ENCODE measurements at regions not wholly inside any gene's neighbourhood (a gene's known extent, or its start where the extent isn't known, plus 50 kb on each side); places are given as distances from the start of the nearest gene placed in this dataset.

DNA sequence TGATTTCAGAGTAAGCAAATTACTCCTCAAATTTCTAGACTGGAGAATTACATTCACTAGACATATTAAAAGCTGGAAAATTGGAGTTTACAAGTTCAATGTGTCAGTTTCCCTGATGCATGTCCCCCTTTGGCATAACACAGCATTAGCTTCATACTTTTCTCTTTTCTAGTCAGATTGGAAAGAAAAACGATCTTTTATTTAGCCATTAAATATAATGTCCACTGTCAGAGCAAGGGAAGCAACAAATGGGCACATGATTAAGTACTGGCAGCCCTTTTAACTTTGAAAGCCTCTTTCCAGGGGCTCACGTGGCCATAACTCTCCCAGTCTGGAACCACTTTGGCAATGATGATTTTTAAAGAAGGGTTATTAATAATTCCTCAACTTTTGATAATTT is 203.3 kb downstream of the KCNN2 start:
- Histone ChIP-seq H3K9me2 (ENCODE audit: insufficient read depth) (no peaks in the 10 kb centered on the region), H4K20me1 (ENCODE audit: insufficient read depth) (no peaks in the 10 kb centered on the region), H3K4me1 (ENCODE audit: control insufficient read depth in 1 of 2, insufficient read depth in 2 of 2, low read length in 2 of 2) (no peaks in the 10 kb centered on the region), H3K9me3 (ENCODE audit: control insufficient read depth in 1 of 2, insufficient read depth in 1 of 2, low read depth in 1 of 2, low read length in 2 of 2) (no peaks in the 10 kb centered on the region), H3K4me2 (ENCODE audit: low read length) (no peak overlapping the region), H3K4me3 (replicated peaks in 1 of 2; ENCODE audit: low read depth in 1 of 2, low read length in 2 of 2) (no peak overlapping the region), H2AFZ (ENCODE audit: low read depth, low read length, poor library complexity, severe bottlenecking) (no peak overlapping the region), H3K27me3 (ENCODE audit: insufficient read depth, low read length) (no peaks in the 10 kb centered on the region), H3K27ac (ENCODE audit: low read depth, low read length) (no peak overlapping the region), H3K79me2 (ENCODE audit: insufficient read depth, low read length) (no peaks in the 10 kb centered on the region), H3K9ac (ENCODE audit: low read length) (no peak overlapping the region), H3K36me3 (ENCODE audit: control insufficient read depth in 1 of 2, insufficient read depth in 2 of 2, low read length in 2 of 2) (no peaks in the 10 kb centered on the region)
- ChIA-PET POLR2A (no interaction called here), CTCF (no interaction called here), RAD21 (ENCODE audit: low non-redundant PET in 1 of 2, low total read pairs in 2 of 2, uncharacterized antibody in 2 of 2, unreplicated experiment in 2 of 2) (no interaction called here)
- BruUV-seq (replicated peaks), result no TSS peak
- DNase-seq (ENCODE audit: low read depth, low spot score) (no peak), ATAC-seq (no peak)
- TF ChIP-seq EZH2 (IDR thresholded peaks at IDR 0.05), result no peak
- TF ChIP-seq, protein P1, sequence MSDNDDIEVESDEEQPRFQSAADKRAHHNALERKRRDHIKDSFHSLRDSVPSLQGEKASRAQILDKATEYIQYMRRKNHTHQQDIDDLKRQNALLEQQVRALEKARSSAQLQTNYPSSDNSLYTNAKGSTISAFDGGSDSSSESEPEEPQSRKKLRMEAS (IDR thresholded peaks at IDR 0.05), result no peak
- no peak for TF ChIP-seq SP1 (IDR thresholded peaks at IDR 0.05; ENCODE audit: low read depth)
- no peak for TF ChIP-seq ZNF274 (IDR thresholded peaks at IDR 0.05; ENCODE audit: low read depth, low read length)
- no peak for TF ChIP-seq RAD21 (IDR thresholded peaks at IDR 0.05; ENCODE audit: low read depth)
- no peak for TF ChIP-seq SRF (IDR thresholded peaks at IDR 0.05; ENCODE audit: low read depth)
- TF ChIP-seq CEBPB (IDR thresholded peaks at IDR 0.05; ENCODE audit: low read depth), result no peak
- intact Hi-C loops (cut with micrococcal nuclease), result no loop called here

DNA sequence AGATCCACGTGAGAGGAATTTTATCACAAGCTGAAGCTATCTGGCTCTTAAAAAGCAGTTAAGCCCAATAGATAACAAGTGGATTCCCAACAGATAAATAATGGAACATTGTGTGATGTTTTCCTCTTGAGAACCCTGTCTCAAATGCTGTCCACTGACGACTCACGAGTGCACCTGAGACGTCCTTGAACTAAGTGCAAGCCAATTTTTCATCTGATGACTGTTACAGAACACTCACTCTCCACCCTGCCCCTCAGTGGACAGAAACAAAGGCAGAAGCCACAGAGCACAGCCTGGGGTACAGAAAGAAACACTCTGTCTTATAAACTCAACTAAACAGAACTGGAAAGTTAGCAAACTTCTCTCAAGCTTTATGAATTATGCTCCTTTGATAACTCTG is 199.5 kb downstream of the KCNN2 start:
- H3K4me1 ChIP-seq (ENCODE audit: control insufficient read depth in 1 of 2, insufficient read depth in 2 of 2, low read length in 2 of 2), result no peaks in the 10 kb centered on the region
- no peak overlapping the region for H3K9ac ChIP-seq (ENCODE audit: low read length)
- no peaks in the 10 kb centered on the region for H3K36me3 ChIP-seq (ENCODE audit: control insufficient read depth in 1 of 2, insufficient read depth in 2 of 2, low read length in 2 of 2)
- no TSS peak for BruUV-seq (replicated peaks)
- no peak overlapping the region for H3K4me3 ChIP-seq (replicated peaks in 1 of 2; ENCODE audit: low read depth in 1 of 2, low read length in 2 of 2)
- POLR2A ChIA-PET, result no interaction called here
- H3K4me2 ChIP-seq (ENCODE audit: low read length), result no peak overlapping the region
- no peak overlapping the region for H3K27ac ChIP-seq (ENCODE audit: low read depth, low read length)
- H4K20me1 ChIP-seq (ENCODE audit: insufficient read depth), result no peaks in the 10 kb centered on the region
- no peaks in the 10 kb centered on the region for H3K9me3 ChIP-seq (ENCODE audit: control insufficient read depth in 1 of 2, insufficient read depth in 1 of 2, low read depth in 1 of 2, low read length in 2 of 2)
- TF ChIP-seq POLR2A (IDR thresholded peaks at IDR 0.05; ENCODE audit: borderline replicate concordance, extremely low read depth, insufficient read depth, insufficient read length), result no peak
- TF ChIP-seq, protein P2, sequence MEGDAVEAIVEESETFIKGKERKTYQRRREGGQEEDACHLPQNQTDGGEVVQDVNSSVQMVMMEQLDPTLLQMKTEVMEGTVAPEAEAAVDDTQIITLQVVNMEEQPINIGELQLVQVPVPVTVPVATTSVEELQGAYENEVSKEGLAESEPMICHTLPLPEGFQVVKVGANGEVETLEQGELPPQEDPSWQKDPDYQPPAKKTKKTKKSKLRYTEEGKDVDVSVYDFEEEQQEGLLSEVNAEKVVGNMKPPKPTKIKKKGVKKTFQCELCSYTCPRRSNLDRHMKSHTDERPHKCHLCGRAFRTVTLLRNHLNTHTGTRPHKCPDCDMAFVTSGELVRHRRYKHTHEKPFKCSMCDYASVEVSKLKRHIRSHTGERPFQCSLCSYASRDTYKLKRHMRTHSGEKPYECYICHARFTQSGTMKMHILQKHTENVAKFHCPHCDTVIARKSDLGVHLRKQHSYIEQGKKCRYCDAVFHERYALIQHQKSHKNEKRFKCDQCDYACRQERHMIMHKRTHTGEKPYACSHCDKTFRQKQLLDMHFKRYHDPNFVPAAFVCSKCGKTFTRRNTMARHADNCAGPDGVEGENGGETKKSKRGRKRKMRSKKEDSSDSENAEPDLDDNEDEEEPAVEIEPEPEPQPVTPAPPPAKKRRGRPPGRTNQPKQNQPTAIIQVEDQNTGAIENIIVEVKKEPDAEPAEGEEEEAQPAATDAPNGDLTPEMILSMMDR (IDR thresholded peaks at IDR 0.05 in 2 of 3, conservative IDR thresholded peaks at IDR 0.05 in 1 of 3; ENCODE audit: borderline replicate concordance in 1 of 3, insufficient read depth in 1 of 3, low read depth in 2 of 3, low read length in 2 of 3), result no peak
- TF ChIP-seq EGR1 (IDR thresholded peaks at IDR 0.05; ENCODE audit: low read depth), result no peak
- TF ChIP-seq EZH2 (IDR thresholded peaks at IDR 0.05), result no peak
- TF ChIP-seq, protein P3, sequence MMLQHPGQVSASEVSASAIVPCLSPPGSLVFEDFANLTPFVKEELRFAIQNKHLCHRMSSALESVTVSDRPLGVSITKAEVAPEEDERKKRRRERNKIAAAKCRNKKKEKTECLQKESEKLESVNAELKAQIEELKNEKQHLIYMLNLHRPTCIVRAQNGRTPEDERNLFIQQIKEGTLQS (IDR thresholded peaks at IDR 0.05), result no peak
- TF ChIP-seq YY1 (IDR thresholded peaks at IDR 0.05; ENCODE audit: extremely low read depth, insufficient replicate concordance, low read depth, low read length), result no peak
- TF ChIP-seq FOSL1 (IDR thresholded peaks at IDR 0.05; ENCODE audit: low read depth), result no peak
- TF ChIP-seq, protein P4, sequence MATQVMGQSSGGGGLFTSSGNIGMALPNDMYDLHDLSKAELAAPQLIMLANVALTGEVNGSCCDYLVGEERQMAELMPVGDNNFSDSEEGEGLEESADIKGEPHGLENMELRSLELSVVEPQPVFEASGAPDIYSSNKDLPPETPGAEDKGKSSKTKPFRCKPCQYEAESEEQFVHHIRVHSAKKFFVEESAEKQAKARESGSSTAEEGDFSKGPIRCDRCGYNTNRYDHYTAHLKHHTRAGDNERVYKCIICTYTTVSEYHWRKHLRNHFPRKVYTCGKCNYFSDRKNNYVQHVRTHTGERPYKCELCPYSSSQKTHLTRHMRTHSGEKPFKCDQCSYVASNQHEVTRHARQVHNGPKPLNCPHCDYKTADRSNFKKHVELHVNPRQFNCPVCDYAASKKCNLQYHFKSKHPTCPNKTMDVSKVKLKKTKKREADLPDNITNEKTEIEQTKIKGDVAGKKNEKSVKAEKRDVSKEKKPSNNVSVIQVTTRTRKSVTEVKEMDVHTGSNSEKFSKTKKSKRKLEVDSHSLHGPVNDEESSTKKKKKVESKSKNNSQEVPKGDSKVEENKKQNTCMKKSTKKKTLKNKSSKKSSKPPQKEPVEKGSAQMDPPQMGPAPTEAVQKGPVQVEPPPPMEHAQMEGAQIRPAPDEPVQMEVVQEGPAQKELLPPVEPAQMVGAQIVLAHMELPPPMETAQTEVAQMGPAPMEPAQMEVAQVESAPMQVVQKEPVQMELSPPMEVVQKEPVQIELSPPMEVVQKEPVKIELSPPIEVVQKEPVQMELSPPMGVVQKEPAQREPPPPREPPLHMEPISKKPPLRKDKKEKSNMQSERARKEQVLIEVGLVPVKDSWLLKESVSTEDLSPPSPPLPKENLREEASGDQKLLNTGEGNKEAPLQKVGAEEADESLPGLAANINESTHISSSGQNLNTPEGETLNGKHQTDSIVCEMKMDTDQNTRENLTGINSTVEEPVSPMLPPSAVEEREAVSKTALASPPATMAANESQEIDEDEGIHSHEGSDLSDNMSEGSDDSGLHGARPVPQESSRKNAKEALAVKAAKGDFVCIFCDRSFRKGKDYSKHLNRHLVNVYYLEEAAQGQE (IDR thresholded peaks at IDR 0.05; ENCODE audit: low read depth), result no peak
- H3K27me3 ChIP-seq (ENCODE audit: insufficient read depth, low read length), result no peaks in the 10 kb centered on the region
- ATAC-seq, result no peak
- intact Hi-C loops (cut with micrococcal nuclease), result no loop called here
- no peaks in the 10 kb centered on the region for H3K79me2 ChIP-seq (ENCODE audit: insufficient read depth, low read length)
- RAD21 ChIA-PET (ENCODE audit: low non-redundant PET in 1 of 2, low total read pairs in 2 of 2, uncharacterized antibody in 2 of 2, unreplicated experiment in 2 of 2), result no interaction called here
- DNase-seq (ENCODE audit: low read depth, low spot score), result no peak
- H3K9me2 ChIP-seq (ENCODE audit: insufficient read depth), result no peaks in the 10 kb centered on the region
- CTCF ChIA-PET, result no interaction called here
- no peak overlapping the region for H2AFZ ChIP-seq (ENCODE audit: low read depth, low read length, poor library complexity, severe bottlenecking)
